Upper lobe of left lung (tissue), 4 donors: ENCODE measurements at regions not wholly inside any gene's neighbourhood (a gene's known extent, or its start where the extent isn't known, plus 50 kb on each side); places are given as distances from the start of the nearest gene placed in this dataset.

Source experiments
- POLR2AphosphoS5 ChIP-seq, 2 donors: sonication (generic); formaldehyde crosslinking; IDR thresholded peaks; one replicate each; pipeline ENCODE4 v1.5.1; 2017; ENCODE audit warnings: antibody characterized with exemption in 2 of 2
- TF ChIP-seq, protein P1 (sequence below), 6 experiments: fragments of 450-650 bp in 4 of 6; fragments of 200-600 bp in 2 of 6; sonication (generic) in 2 of 6; IDR thresholded peaks; one replicate each; pipeline ENCODE4 v1.5.1; 2016 to 2019; ENCODE audit warnings: antibody characterized with exemption in 6 of 6

DNA sequence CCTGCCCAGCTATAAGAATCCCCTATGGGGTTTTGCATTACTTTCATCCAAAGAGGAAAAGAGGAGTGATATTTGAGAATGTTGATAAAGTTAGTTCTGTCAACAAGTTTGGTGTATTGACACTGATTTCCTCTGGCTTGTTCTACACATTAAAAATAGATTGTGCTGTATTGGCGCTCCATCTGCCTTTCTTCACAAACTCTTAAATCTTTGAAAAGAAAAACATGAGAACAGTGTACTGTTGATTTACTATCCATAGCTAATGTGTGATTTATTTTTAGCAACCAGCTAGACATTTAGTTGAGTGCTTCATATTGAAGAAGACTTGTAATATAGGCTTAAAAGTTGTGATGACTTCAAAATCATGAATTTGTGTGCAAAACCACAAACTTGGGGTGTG lies 261.2 kb upstream of the ANKRD50 start:
- TF ChIP-seq, protein P1, sequence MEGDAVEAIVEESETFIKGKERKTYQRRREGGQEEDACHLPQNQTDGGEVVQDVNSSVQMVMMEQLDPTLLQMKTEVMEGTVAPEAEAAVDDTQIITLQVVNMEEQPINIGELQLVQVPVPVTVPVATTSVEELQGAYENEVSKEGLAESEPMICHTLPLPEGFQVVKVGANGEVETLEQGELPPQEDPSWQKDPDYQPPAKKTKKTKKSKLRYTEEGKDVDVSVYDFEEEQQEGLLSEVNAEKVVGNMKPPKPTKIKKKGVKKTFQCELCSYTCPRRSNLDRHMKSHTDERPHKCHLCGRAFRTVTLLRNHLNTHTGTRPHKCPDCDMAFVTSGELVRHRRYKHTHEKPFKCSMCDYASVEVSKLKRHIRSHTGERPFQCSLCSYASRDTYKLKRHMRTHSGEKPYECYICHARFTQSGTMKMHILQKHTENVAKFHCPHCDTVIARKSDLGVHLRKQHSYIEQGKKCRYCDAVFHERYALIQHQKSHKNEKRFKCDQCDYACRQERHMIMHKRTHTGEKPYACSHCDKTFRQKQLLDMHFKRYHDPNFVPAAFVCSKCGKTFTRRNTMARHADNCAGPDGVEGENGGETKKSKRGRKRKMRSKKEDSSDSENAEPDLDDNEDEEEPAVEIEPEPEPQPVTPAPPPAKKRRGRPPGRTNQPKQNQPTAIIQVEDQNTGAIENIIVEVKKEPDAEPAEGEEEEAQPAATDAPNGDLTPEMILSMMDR (IDR thresholded peaks at IDR 0.05), result no peak
- no peak for TF ChIP-seq POLR2AphosphoS5 (IDR thresholded peaks at IDR 0.05)
